Liver (tissue), 8 donors: ENCODE measurements at regions not wholly inside any gene's neighbourhood (a gene's known extent, or its start where the extent isn't known, plus 50 kb on each side); places are given as distances from the start of the nearest gene placed in this dataset.

Source experiments
- DNase-seq: peaks from one replicate; pipeline ENCODE4 v3.0.0-alpha.2; 2017; ENCODE audit warnings: low spot score
- H3K27ac ChIP-seq, 2 donors: one replicate each; pipeline ENCODE4 v1.7.0; 2013; ENCODE audit warnings: inconsistent platforms in 2 of 2, low read length in 2 of 2, control low read depth in 1 of 2, low read depth in 1 of 2, mild to moderate bottlenecking in 1 of 2
- H3K27me3 ChIP-seq, 4 donors: one replicate each; pipeline versions ENCODE4 v1.6.1 to v1.7.0; 2013; ENCODE audit warnings: low read length in 3 of 4, inconsistent platforms in 1 of 4, mild to moderate bottlenecking in 1 of 4, moderate library complexity in 1 of 4; ENCODE audit not compliant: control insufficient read depth in 4 of 4, insufficient read depth in 4 of 4
- H3K36me3 ChIP-seq, 4 donors: one replicate each; pipeline versions ENCODE4 v1.6.1 to v1.7.0; 2013; ENCODE audit warnings: low read length in 3 of 4, mild to moderate bottlenecking in 3 of 4, low read depth in 1 of 4, moderate library complexity in 1 of 4; ENCODE audit not compliant: control insufficient read depth in 4 of 4, insufficient read depth in 3 of 4
- H3K4me1 ChIP-seq, 4 donors: one replicate each; pipeline versions ENCODE4 v1.6.1 to v1.7.0; 2013; ENCODE audit warnings: low read length in 3 of 4, mild to moderate bottlenecking in 3 of 4, moderate library complexity in 1 of 4; ENCODE audit not compliant: control insufficient read depth in 4 of 4, insufficient read depth in 4 of 4
- H3K4me3 ChIP-seq, 3 donors: one replicate each; pipeline versions ENCODE4 v1.6.1 to v1.7.0; 2013; ENCODE audit warnings: low read length in 3 of 3, control low read depth in 1 of 3, low read depth in 1 of 3, mild to moderate bottlenecking in 1 of 3
- H3K9ac ChIP-seq, 2 donors: one replicate each; pipeline ENCODE4 v1.7.0; 2013; ENCODE audit warnings: low read length in 2 of 2, mild to moderate bottlenecking in 2 of 2, moderate library complexity in 2 of 2, control low read depth in 1 of 2, low read depth in 1 of 2
- H3K9me3 ChIP-seq, 4 donors: one replicate each; pipeline versions ENCODE4 v1.6.1 to v1.7.0; 2013; ENCODE audit warnings: low read length in 3 of 4; ENCODE audit not compliant: control insufficient read depth in 4 of 4
- ATF3 ChIP-seq: IDR thresholded peaks from 2 replicates; pipeline ENCODE4 v1.6.1; 2016; ENCODE audit warnings: antibody characterized with exemption
- CTCF ChIP-seq: fragments of 150-350 bp; IDR thresholded peaks from 2 replicates; pipeline ENCODE4 v1.5.1; 2017; ENCODE audit warnings: improper control_type of control experiment, low read depth, low read length; ENCODE audit not compliant: missing input control
- EGR1 ChIP-seq, 2 donors: IDR thresholded peaks; 2 replicates each; pipeline ENCODE4 v1.6.1; 2016 to 2018; ENCODE audit warnings: antibody characterized with exemption in 2 of 2, low read depth in 2 of 2
- FOXA1 ChIP-seq: IDR thresholded peaks from 2 replicates; pipeline ENCODE4 v1.6.1; 2016; ENCODE audit warnings: antibody characterized with exemption
- FOXA2 ChIP-seq: IDR thresholded peaks from 2 replicates; pipeline ENCODE4 v1.6.1; 2016; ENCODE audit warnings: antibody characterized with exemption
- GABPA ChIP-seq, 2 donors: IDR thresholded peaks in 1 of 2; conservative IDR thresholded peaks in 1 of 2; 2 replicates each; pipeline ENCODE4 v1.6.1; 2016; ENCODE audit warnings: antibody characterized with exemption in 2 of 2, mild to moderate bottlenecking in 1 of 2, moderate library complexity in 1 of 2
- HNF4A ChIP-seq, 2 donors: conservative IDR thresholded peaks; 2 replicates each; pipeline ENCODE4 v1.6.1; 2016; ENCODE audit warnings: antibody characterized with exemption in 2 of 2, mild to moderate bottlenecking in 2 of 2
- HNF4G ChIP-seq: IDR thresholded peaks from 2 replicates; pipeline ENCODE4 v1.6.1; 2016; ENCODE audit warnings: antibody characterized with exemption
- JUND ChIP-seq, 2 donors: IDR thresholded peaks; 2 replicates each; pipeline ENCODE4 v1.6.1; 2016; ENCODE audit warnings: antibody characterized with exemption in 2 of 2
- MAX ChIP-seq: IDR thresholded peaks from 2 replicates; pipeline ENCODE4 v1.6.1; 2016; ENCODE audit warnings: antibody characterized with exemption
- NR2F2 ChIP-seq: IDR thresholded peaks from 2 replicates; pipeline ENCODE4 v1.6.1; 2016; ENCODE audit warnings: antibody characterized with exemption
- RAD21 ChIP-seq, 2 donors: IDR thresholded peaks; 2 replicates each; pipeline ENCODE4 v1.6.1; 2016; ENCODE audit warnings: antibody characterized with exemption in 2 of 2, mild to moderate bottlenecking in 2 of 2
- REST ChIP-seq: IDR thresholded peaks from 2 replicates; pipeline ENCODE4 v1.6.1; 2016; ENCODE audit warnings: antibody characterized with exemption, mild to moderate bottlenecking
- RXRA ChIP-seq, 2 donors: IDR thresholded peaks; 2 replicates each; pipeline ENCODE4 v1.6.1; 2017 to 2018; ENCODE audit warnings: antibody characterized with exemption in 2 of 2, mild to moderate bottlenecking in 1 of 2
- SP1 ChIP-seq: IDR thresholded peaks from 2 replicates; pipeline ENCODE4 v1.6.1; 2018; ENCODE audit warnings: antibody characterized with exemption, mild to moderate bottlenecking
- TAF1 ChIP-seq: conservative IDR thresholded peaks from 2 replicates; pipeline ENCODE4 v1.6.1; 2016; ENCODE audit warnings: antibody characterized with exemption, mild to moderate bottlenecking
- YY1 ChIP-seq: IDR thresholded peaks from 2 replicates; pipeline ENCODE4 v1.6.1; 2016; ENCODE audit warnings: antibody characterized with exemption, mild to moderate bottlenecking
- ZBTB33 ChIP-seq: IDR thresholded peaks from 2 replicates; pipeline ENCODE4 v1.6.1; 2016; ENCODE audit warnings: antibody characterized with exemption
- WGBS: extraction: QIAGEN DNeasy Blood & Tissue Kit; methylation state at CpG from one replicate; pipeline ENCODE4 v1.1.7; 2013; 5-methylcytosine and 5-hydroxymethylcytosine counted together
- donor health status: healthy.
- donor health status: healthy.
- donor health status: healthy.
- donor health status: healthy.
- donor health status: healthy.

GRCh38 chr6:142696123-142697000 is 248.6 kb downstream of the HIVEP2 start:
- Histone ChIP-seq H3K4me1 (peaks cover 0 to 13% (median 3%) of the 10 kb centered on the region in 4 donors), H3K27ac (no peak overlapping the region), H3K36me3 (no peaks in the 10 kb centered on the region), H3K9me3 (no peaks in the 10 kb centered on the region), H3K4me3 (no peak overlapping the region), H3K9ac (no peak overlapping the region), H3K27me3 (no peaks in the 10 kb centered on the region)
- TF ChIP-seq MAX (no peak), HNF4A (conservative IDR thresholded peaks at IDR 0.05) (peak; percentile 13 to 38), ATF3 (no peak), RXRA (IDR thresholded peaks at IDR 0.05) (peak in 1 of 2 donors; percentile 13), CTCF (no peak), RAD21 (IDR thresholded peaks at IDR 0.05) (peak in 1 of 2 donors; percentile 39)
- no peak for DNase-seq
- WGBS = 54% methylated on average over 12 of the region's 12 CpGs

- H3K36me3 ChIP-seq = no peaks in the 10 kb centered on the region
- H3K9ac ChIP-seq = no peak overlapping the region
- no peak for DNase-seq
- peaks cover 0 to 13% (median 3%) of the 10 kb centered on the region in 4 donors for H3K4me1 ChIP-seq
- H3K9me3 ChIP-seq = no peaks in the 10 kb centered on the region
- TF ChIP-seq ZBTB33 (no peak), HNF4G (no peak), YY1 (no peak), RXRA (IDR thresholded peaks at IDR 0.05) (no peak), ATF3 (no peak), NR2F2 (no peak), HNF4A (conservative IDR thresholded peaks at IDR 0.05) (no peak), TAF1 (no peak), GABPA (IDR thresholded peaks at IDR 0.05 in 1 of 2, conservative IDR thresholded peaks at IDR 0.05 in 1 of 2) (no peak), CTCF (no peak), SP1 (no peak), REST (no peak), FOXA2 (no peak), EGR1 (IDR thresholded peaks at IDR 0.05; ENCODE audit: low read depth in 2 of 2) (no peak), RAD21 (IDR thresholded peaks at IDR 0.05) (no peak), MAX (no peak), JUND (IDR thresholded peaks at IDR 0.05) (no peak), FOXA1 (no peak)
- no peak overlapping the region for H3K4me3 ChIP-seq
- no peaks in the 10 kb centered on the region for H3K27me3 ChIP-seq
- WGBS = 86% methylated on average over 3 of the region's 3 CpGs
- H3K27ac ChIP-seq = no peak overlapping the region
Measured at GRCh38 chr6:142697001-142697335, 248.0 kb downstream of the HIVEP2 start.
